CD4-positive, alpha-beta memory T cell (primary cell): ENCODE measurements at regions not wholly inside any gene's neighbourhood (a gene's known extent, or its start where the extent isn't known, plus 50 kb on each side); places are given as distances from the start of the nearest gene placed in this dataset.
A peak's percentile ranks its signal among the peaks of the same experiment; 100 is the strongest.

Experiments used
- CTCF ChIA-PET: fragments of 350-600 bp; sonication (Branson Sonifier 250); formaldehyde crosslinking; loops from one replicate; lab custom pipeline; 2021; ENCODE audit warnings: inconsistent platforms; ENCODE audit not compliant: partially characterized antibody; lab: Charles Lee
- POLR2A ChIA-PET: fragments of 350-600 bp; sonication (Branson Sonifier 250); formaldehyde crosslinking; loops from one replicate; lab custom pipeline; 2021; ENCODE audit not compliant: partially characterized antibody; lab: Charles Lee
- DNase-seq, 5 donors: peaks; one replicate each; pipeline versions ENCODE4 v3.0.0 to v3.0.0-alpha.2; 2020 to 2022; ENCODE audit warnings: mixed read lengths in 1 of 5
- H3K27ac ChIP-seq: one replicate; pipeline ENCODE4 v1.7.0; 2013; ENCODE audit warnings: low read depth, low read length
- H3K27me3 ChIP-seq: 2 replicates; pipeline ENCODE4 v1.7.0; 2013; ENCODE audit warnings: mild to moderate bottlenecking, low read length, moderate library complexity; ENCODE audit not compliant: insufficient read depth
- H3K36me3 ChIP-seq: 2 replicates; pipeline ENCODE4 v1.7.0; 2013; ENCODE audit warnings: mild to moderate bottlenecking, low read length, moderate library complexity; ENCODE audit not compliant: insufficient read depth
- H3K4me1 ChIP-seq: 2 replicates; pipeline ENCODE4 v1.7.0; 2013; ENCODE audit warnings: mild to moderate bottlenecking, low read length, moderate library complexity; ENCODE audit not compliant: insufficient read depth
- H3K4me3 ChIP-seq, 2 donors: one replicate each; pipeline ENCODE4 v1.7.0; 2013; ENCODE audit warnings: low read length in 2 of 2, mild to moderate bottlenecking in 1 of 2
- H3K9me3 ChIP-seq, 2 donors: one replicate each; pipeline ENCODE4 v1.7.0; 2013; ENCODE audit warnings: low read length in 2 of 2, control low read depth in 1 of 2; ENCODE audit not compliant: control insufficient read depth in 1 of 2
- H3K27ac Mint-ChIP-seq, 7 donors: one replicate each; pipeline ENCODE4 v1.8.0; 2020 to 2021; ENCODE audit warnings: mixed read lengths in 7 of 7, mild to moderate bottlenecking in 6 of 7, inconsistent platforms in 3 of 7, moderate library complexity in 3 of 7
- H3K27me3 Mint-ChIP-seq, 2 donors: one replicate each; pipeline ENCODE4 v1.8.0; 2020 to 2021; ENCODE audit warnings: mixed read lengths in 2 of 2
- H3K36me3 Mint-ChIP-seq, 2 donors: one replicate each; pipeline ENCODE4 v1.8.0; 2020 to 2021; ENCODE audit warnings: mixed read lengths in 2 of 2, inconsistent platforms in 1 of 2, mild to moderate bottlenecking in 1 of 2
- H3K4me1 Mint-ChIP-seq, 4 donors: one replicate each; pipeline ENCODE4 v1.8.0; 2020 to 2021; ENCODE audit warnings: mixed read lengths in 4 of 4, mild to moderate bottlenecking in 1 of 4
- H3K4me3 Mint-ChIP-seq, 8 donors: one replicate each; pipeline ENCODE4 v1.8.0; 2020 to 2021; ENCODE audit warnings: mixed read lengths in 8 of 8, mild to moderate bottlenecking in 7 of 8, moderate library complexity in 6 of 8, inconsistent platforms in 3 of 8
- H3K9me3 Mint-ChIP-seq, 8 donors: one replicate each; pipeline ENCODE4 v1.8.0; 2020 to 2021; ENCODE audit warnings: mixed read lengths in 8 of 8, mild to moderate bottlenecking in 5 of 8, inconsistent platforms in 3 of 8, moderate library complexity in 1 of 8
- intact Hi-C: fragments of 100-400 bp; cut with micrococcal nuclease; formaldehyde crosslinking; loops from one replicate; pipeline ENCODE4 v1.15.1; 2023

DNA sequence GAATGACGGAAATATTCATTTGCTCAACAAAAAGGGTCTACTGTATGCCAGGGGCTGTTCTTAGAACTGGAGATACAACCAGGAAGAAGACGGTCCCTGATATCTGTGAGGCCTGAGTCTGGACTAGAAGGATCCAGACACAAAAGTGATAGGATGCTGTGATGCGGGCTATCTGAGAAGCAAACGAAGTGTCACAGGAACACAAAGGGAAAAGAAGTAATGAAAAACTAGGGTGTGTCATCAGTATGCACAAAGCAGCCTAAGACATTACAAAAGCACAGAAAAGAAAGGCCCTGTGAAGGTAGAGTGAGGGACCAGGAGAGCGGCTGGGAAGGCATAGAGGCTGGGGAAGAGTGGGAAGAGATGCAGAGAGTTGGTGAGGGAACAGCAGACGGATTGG is 63.3 kb upstream of the C3orf80 start:
- Histone ChIP-seq H3K27me3 (no peaks in the 10 kb centered on the region), H3K36me3 (no peaks in the 10 kb centered on the region), H3K4me3 (no peak overlapping the region), H3K9me3 (no peaks in the 10 kb centered on the region), H3K27ac (no peak overlapping the region), H3K4me1 (no peaks in the 10 kb centered on the region)
- Mint-ChIP-seq H3K27ac (no peak overlapping the region), H3K36me3 (no peaks in the 10 kb centered on the region), H3K4me3 (no peak overlapping the region), H3K4me1 (no peaks in the 10 kb centered on the region), H3K27me3 (peaks cover 3 to 9% of the 10 kb centered on the region in 2 donors), H3K9me3 (no peaks in the 10 kb centered on the region)
- POLR2A ChIA-PET: no interaction called here
- CTCF ChIA-PET: interaction anchor here (1.5 to 2.0 kb wide), 3 partner anchors 181 to 257 kb away, joined by 4 to 34 read pairs (median 9); no protein-coding TSS in a partner anchor
- no peak for DNase-seq
- intact Hi-C loops: loop anchor here (2.0 kb wide), 1 partner anchor 325 kb away; no protein-coding TSS in a partner anchor

DNA sequence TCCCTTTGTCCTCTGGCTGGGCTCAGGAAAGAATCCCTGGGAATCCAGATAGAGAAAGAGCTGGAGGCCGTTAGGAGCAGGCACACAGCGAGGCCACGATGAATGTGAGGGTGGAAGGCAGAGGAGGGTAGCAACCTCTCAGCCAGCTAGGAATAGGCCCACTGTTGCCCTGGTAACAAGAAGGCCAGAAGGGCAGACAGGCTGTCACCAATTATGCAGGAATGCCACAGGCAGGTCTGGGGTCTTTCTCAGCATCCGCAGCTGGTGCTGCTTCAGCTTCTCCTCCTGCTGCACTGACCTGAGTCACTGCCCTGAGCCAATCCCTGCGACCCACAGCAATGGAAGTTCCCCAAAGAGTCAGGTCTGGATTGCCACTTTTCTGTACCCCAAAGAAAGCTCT is 62.8 kb upstream of the C3orf80 start:
- H3K4me3 Mint-ChIP-seq: no peak overlapping the region
- intact Hi-C loops: loop anchor here (2.0 kb wide), 1 partner anchor 324 kb away; no protein-coding TSS in a partner anchor
- H3K27me3 Mint-ChIP-seq: peaks cover 3 to 8% of the 10 kb centered on the region in 2 donors
- CTCF ChIA-PET: interaction anchor here (0.8 to 2.0 kb wide), 7 partner anchors 34 to 322 kb away, joined by 3 to 34 read pairs (median 3); no protein-coding TSS in a partner anchor
- H3K9me3 ChIP-seq: no peaks in the 10 kb centered on the region
- H3K4me3 ChIP-seq: no peak overlapping the region
- H3K27me3 ChIP-seq: no peaks in the 10 kb centered on the region
- H3K36me3 ChIP-seq: no peaks in the 10 kb centered on the region
- H3K4me1 ChIP-seq: no peaks in the 10 kb centered on the region
- H3K27ac ChIP-seq: no peak overlapping the region
- no peak for DNase-seq
- no peaks in the 10 kb centered on the region for H3K9me3 Mint-ChIP-seq
- H3K36me3 Mint-ChIP-seq: no peaks in the 10 kb centered on the region
- H3K27ac Mint-ChIP-seq: peak overlapping the region in 1 of 7 donors; percentile 24
- POLR2A ChIA-PET: no interaction called here
- no peaks in the 10 kb centered on the region for H3K4me1 Mint-ChIP-seq

DNA sequence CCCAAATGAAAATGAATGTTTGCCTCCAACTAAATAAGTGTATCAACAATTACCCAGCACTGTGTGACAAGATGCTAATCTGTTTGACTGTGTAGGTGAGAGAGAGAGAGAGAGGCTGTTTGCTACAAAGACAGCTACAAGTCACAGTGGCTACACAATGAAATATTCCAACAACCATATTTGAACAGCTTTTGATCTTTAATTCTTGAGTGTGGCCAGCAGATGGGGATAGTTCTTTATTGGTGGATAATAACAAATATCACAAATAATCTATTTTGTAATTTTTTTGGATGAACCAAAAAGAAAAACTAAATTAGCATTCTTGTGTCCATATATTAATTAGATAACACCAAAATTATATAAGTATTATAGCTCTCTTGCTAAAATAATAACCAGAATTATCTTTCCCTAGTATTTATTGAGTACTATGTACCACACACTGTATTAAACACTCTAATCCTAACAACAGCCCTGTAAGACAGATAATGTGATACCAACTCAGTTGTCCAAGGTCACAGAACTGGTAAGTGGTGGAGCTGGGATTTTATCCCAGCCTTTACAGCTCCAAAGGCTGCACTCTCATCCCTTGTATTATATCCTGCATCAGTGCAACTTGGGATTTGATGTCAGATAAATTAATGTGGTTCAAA is 61.9 kb upstream of the C3orf80 start:
- Mint-ChIP-seq H3K4me3 (no peak overlapping the region), H3K4me1 (peaks cover 0 to 2% (median 0%) of the 10 kb centered on the region in 4 donors), H3K27ac (no peak overlapping the region), H3K36me3 (no peaks in the 10 kb centered on the region), H3K9me3 (no peaks in the 10 kb centered on the region), H3K27me3 (peaks cover 3 to 8% of the 10 kb centered on the region in 2 donors)
- CTCF ChIA-PET: interaction anchor here (0.7 to 2.5 kb wide), 12 partner anchors 9 to 328 kb away, joined by 3 to 34 read pairs (median 3); no protein-coding TSS in a partner anchor
- no peaks in the 10 kb centered on the region for H3K4me1 ChIP-seq
- peak in 3 of 5 donors; percentile 2 to 17 (median 14) for DNase-seq
- intact Hi-C loops: loop anchor here (1.0 to 2.0 kb wide), 2 partner anchors 250 to 323 kb away; no protein-coding TSS in a partner anchor
- no peak overlapping the region for H3K4me3 ChIP-seq
- POLR2A ChIA-PET: no interaction called here
- H3K27me3 ChIP-seq: no peaks in the 10 kb centered on the region
- no peaks in the 10 kb centered on the region for H3K9me3 ChIP-seq
- H3K36me3 ChIP-seq: no peaks in the 10 kb centered on the region
- H3K27ac ChIP-seq: no peak overlapping the region

DNA sequence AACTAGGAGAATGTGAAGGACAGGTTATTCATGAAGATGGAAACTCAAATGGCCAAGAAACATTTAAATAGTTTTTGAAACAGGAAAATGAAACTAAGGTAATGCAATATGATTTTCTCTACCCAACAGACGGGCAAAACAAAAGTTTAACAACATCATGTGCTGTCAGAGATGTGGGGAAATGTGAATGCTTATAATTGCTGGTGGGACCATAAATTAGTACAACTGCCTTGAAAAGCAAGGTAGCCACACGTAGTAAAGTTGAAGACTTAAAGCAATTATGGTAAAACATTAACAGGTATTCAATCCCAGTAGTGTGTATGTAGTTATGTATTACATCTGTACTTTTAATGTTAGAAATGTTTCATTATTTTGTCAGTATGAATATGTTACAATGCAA is 57.0 kb upstream of the C3orf80 start:
- Mint-ChIP-seq H3K36me3 (no peaks in the 10 kb centered on the region), H3K4me3 (no peak overlapping the region), H3K9me3 (no peaks in the 10 kb centered on the region), H3K27me3 (no peaks in the 10 kb centered on the region), H3K4me1 (peaks cover 12 to 17% (median 15%) of the 10 kb centered on the region in 4 donors), H3K27ac (no peak overlapping the region)
- no peaks in the 10 kb centered on the region for H3K4me1 ChIP-seq
- no peak overlapping the region for H3K4me3 ChIP-seq
- intact Hi-C loops: no loop called here
- CTCF ChIA-PET: no interaction called here
- no peak for DNase-seq
- POLR2A ChIA-PET: no interaction called here
- no peak overlapping the region for H3K27ac ChIP-seq
- H3K36me3 ChIP-seq: no peaks in the 10 kb centered on the region
- no peaks in the 10 kb centered on the region for H3K27me3 ChIP-seq
- H3K9me3 ChIP-seq: no peaks in the 10 kb centered on the region

DNA sequence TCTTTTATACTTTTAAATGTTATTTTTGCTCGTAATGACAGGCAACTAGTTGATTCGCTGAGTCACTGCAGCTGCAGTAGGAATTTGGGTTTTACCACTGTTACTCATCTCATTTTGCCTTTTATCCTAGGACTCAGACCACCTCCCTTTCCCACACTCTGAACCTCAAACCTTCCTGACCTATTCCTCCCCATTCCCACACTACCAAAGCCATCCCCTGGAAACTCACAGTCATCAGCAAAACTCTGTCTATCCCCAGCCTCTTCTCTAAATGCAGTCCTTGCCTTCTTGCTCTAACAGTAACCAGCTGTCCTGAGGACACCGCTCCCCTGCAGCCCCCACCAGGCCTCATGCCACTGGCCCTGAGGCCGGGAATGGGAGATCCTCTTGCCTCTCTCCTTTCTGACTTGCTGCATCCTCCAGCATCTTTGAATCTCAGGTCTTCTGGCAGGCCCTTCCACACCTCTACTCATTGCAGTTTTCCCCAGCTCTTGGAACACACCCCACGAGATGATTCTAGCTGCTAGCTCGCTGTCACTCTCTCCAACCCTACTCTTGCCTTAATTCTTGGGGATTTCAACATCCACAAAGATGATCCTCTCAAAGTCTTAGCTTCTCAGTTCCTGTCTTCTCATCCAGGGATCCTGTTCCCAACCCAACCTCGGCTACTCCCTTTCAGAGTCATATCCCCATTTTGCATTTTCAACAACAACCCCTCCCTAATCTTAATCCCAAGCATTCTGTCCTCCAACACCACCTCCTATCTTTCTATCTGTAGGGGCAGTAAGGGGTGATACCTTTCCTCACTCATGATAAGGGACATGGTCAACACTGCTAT is 55.9 kb upstream of the C3orf80 start:
- Histone ChIP-seq H3K9me3 (no peaks in the 10 kb centered on the region), H3K4me1 (no peaks in the 10 kb centered on the region), H3K27me3 (no peaks in the 10 kb centered on the region), H3K4me3 (no peak overlapping the region), H3K27ac (no peak overlapping the region), H3K36me3 (no peaks in the 10 kb centered on the region)
- intact Hi-C loops: no loop called here
- no peaks in the 10 kb centered on the region for H3K27me3 Mint-ChIP-seq
- H3K4me1 Mint-ChIP-seq: peaks cover 12 to 17% (median 15%) of the 10 kb centered on the region in 4 donors
- no peaks in the 10 kb centered on the region for H3K9me3 Mint-ChIP-seq
- H3K27ac Mint-ChIP-seq: peak overlapping the region in 1 of 7 donors; percentile 44
- H3K36me3 Mint-ChIP-seq: no peaks in the 10 kb centered on the region
- no peak overlapping the region for H3K4me3 Mint-ChIP-seq
- ChIA-PET POLR2A (no interaction called here), CTCF (no interaction called here)
- DNase-seq: no peak

DNA sequence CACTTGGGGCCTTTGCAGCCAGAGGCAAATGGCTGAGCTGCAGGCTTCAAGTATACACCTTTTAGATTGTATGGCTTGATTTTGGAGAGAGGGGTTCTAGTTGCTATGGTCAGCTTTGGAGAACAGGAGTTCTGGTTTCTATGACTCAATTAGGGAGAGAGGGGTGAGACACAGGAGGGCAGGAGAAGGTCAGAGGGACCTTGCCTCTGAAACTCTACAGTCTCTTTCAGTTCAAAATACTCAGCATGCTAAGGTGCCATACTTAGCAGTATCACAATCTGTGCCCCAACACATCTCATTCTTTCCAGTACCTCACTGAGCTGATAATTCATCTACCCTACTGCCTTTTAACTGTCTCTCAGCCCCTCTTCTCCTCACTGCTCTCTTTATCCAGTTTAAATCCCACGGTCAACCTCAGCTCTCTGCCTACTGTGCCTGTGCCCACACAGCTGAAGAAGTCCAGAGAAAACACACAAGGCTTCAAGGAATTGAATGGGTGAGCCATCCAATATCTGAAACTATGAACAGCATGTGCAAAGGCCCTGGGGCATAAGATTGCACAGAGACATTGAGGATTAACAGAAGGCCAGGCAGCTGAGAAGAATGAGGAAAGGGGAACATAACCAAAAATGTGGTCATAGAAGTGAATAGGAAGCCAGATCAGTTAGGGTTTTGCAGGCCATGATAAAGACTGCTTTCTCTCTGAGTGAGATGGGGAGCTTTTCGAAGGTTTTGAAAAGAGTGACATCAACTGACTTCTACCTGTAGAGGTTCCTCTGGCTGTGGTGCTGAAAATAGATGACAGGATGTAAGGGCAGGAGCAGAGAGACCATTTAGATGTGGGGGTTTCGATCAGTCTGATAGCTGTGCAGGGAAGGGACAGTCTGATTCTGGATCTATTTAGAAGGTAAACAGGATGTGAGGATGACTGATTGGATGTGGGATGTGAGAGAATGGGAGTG is 54.5 kb upstream of the C3orf80 start:
- ChIA-PET POLR2A (interaction anchor here (0.6 kb wide), 1 partner anchor 228 kb away, joined by 3 read pairs; no protein-coding TSS in a partner anchor), CTCF (no interaction called here)
- intact Hi-C loops: no loop called here
- Histone ChIP-seq H3K27me3 (no peaks in the 10 kb centered on the region), H3K4me3 (no peak overlapping the region), H3K27ac (no peak overlapping the region), H3K36me3 (no peaks in the 10 kb centered on the region), H3K4me1 (no peaks in the 10 kb centered on the region), H3K9me3 (no peaks in the 10 kb centered on the region)
- no peaks in the 10 kb centered on the region for H3K27me3 Mint-ChIP-seq
- DNase-seq: no peak
- H3K9me3 Mint-ChIP-seq: no peaks in the 10 kb centered on the region
- H3K4me3 Mint-ChIP-seq: peak overlapping the region in 2 of 8 donors; percentile 16 to 19
- peaks cover 12 to 17% (median 15%) of the 10 kb centered on the region in 4 donors for H3K4me1 Mint-ChIP-seq
- H3K27ac Mint-ChIP-seq: no peak overlapping the region
- H3K36me3 Mint-ChIP-seq: no peaks in the 10 kb centered on the region
